A204.1 (cell line): ENCODE measurements at regions not wholly inside any gene's neighbourhood (a gene's known extent, or its start where the extent isn't known, plus 50 kb on each side); places are given as distances from the start of the nearest gene placed in this dataset.

ENCODE experiments used
- FAIRE-seq: peaks from 2 replicates; lab custom pipeline; 2012; peaks lifted over from hg19 to GRCh38; lab: Jason Lieb, UNC

DNA sequence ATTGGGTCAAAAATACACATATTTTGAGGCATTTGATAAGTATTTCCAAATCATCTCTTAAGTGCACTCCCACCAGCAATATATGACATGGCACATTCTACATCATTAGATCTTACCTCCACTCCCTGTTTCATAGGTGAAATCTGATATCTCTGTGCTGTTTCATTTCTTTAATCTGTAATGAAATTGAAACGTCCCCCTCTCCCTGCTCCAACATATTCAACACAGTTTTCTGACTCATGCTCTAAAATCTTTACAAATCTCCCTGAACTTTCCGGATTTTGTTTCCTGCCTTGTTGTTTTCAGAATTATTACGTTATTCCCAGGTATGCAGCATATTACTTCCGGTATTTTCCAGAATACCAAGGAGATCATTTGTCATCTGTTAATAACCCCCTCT lies 66.1 kb upstream of the AKT3 start:
- FAIRE-seq: no peak

DNA sequence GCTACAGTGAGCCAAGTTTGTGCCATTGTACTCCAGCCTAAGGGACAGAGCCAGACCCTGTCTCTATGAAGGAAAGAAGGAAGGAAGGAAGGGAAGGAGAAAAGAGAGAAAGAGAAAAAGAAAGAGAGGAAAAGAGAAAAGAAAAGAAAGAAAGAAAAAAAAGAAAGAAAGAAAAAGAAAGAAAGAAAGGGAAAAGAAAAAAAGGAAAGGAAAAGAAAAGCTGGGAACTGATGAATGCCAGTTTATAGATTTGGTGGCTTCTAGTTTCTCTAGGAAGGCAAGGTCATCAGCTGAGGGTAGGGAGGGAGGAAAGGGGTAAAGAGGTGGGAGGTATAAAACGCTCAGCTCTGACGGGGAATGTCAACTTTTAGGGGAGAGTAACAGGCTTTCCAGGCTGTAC lies 62.3 kb upstream of the AKT3 start:
- no peak for FAIRE-seq

DNA sequence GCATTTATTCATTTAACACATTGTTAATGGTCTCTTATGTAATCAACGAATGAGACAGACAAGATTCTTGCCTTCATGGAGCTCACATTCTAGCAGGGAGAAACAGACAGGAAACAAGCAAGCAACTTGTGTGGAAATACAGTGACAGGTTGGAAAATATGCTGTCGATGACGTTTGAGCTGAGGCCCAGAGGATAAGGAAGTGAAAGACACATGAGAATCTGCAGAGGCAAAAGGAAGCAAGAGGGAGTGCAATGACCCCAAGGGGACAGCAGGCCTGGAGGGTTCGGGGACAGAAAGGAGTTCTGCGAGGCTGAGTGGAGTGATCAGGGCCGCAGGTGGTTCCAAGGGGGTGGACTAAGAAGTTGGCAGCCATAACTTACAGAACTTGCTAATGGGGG lies 60.6 kb upstream of the AKT3 start:
- FAIRE-seq: no peak

DNA sequence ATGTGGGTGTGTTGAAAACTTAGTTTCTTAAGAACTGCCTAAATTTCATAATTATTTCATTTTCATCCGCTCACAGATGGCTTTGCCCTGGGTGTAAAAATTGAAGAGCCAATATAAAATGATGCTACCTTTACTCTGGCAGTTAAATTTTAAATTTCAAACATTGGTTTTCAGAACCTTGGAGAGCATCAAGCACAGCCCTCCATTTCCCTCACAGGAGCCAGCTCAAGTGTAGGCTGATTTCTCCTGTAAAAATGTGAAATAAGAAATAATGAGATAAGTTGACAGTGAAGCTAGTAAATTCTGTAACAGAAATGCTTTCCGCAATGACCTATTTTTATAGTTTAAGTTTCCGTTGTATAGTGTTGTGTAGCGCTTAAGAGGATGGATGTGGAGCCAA lies 53.9 kb upstream of the AKT3 start:
- FAIRE-seq: no peak

DNA sequence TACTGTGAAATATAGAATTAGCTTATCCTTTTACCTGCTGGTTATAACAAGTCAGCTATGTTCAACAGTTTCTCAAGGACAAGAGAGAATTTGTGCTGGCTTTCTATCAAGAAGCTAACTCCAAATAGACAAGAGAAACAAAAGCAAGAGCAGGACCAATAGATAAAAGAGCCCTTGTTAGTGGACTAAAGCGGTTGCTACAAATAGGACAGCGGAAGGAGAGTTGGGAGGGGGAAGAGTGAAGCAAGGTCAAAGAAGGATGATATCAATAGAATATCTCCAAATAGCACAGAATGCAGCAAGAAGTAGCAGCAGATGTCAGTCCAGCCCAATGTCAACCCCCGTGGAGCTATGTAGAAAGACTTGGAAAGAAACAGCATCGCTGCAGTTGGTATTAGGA lies 53.0 kb upstream of the AKT3 start:
- no peak for FAIRE-seq

DNA sequence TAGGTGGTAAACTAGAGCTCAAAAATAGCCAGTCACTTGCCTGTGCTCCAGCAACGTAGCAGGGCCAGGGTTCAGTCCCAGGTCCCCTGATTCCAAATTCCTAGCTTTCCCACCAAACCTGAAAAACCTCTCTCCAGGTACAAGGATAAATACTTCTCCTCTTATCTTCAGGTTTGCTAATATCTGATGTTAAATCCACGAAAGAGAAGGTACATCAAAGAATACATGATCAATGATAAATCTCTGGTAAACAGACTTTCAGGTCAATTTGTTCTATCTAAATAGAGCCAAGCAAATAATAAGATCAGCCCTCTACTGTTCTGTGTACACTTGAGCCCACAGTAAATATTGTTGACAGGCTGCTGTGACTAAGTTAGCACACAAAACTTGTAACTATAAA lies 52.1 kb upstream of the AKT3 start:
- FAIRE-seq: no peak
